HepG2 (cell line): ENCODE measurements at regions not wholly inside any gene's neighbourhood (a gene's known extent, or its start where the extent isn't known, plus 50 kb on each side); places are given as distances from the start of the nearest gene placed in this dataset.

Source experiments
- NR1H2 ChIP-seq: sonication (generic); formaldehyde crosslinking; IDR thresholded peaks from 2 replicates; pipeline ENCODE4 v1.8.1; 2022; ENCODE audit warnings: low read depth, missing genetic modification reagents, borderline replicate concordance
- REST ChIP-seq, 2 experiments: IDR thresholded peaks; 2 replicates each; pipeline ENCODE4 v1.6.1; 2011 to 2012; ENCODE audit warnings: low read length in 2 of 2, borderline replicate concordance in 1 of 2, low read depth in 1 of 2, mild to moderate bottlenecking in 1 of 2, moderate library complexity in 1 of 2
- TCF7 ChIP-seq: sonication (generic); IDR thresholded peaks from 2 replicates; pipeline ENCODE4 v1.6.1; 2016; ENCODE audit warnings: antibody characterized with exemption, low read depth

- TF ChIP-seq NR1H2 (CRISPR knock-in tag) = no peak
- TF ChIP-seq TCF7 = no peak
- TF ChIP-seq REST (IDR thresholded peaks at IDR 0.05; ENCODE audit: borderline replicate concordance in 1 of 2, low read depth in 1 of 2, low read length in 2 of 2) = no peak
Measured at GRCh38 chr6:169158174-169158573, 95.5 kb downstream of the THBS2 start.
